Choroid plexus epithelial cell (primary cell): ENCODE measurements at regions not wholly inside any gene's neighbourhood (a gene's known extent, or its start where the extent isn't known, plus 50 kb on each side); places are given as distances from the start of the nearest gene placed in this dataset.

ENCODE experiments used
- DNase-seq: peaks from one replicate; pipeline ENCODE4 v3.0.0-alpha.2; 2010; ENCODE audit warnings: low read depth
- H3K4me3 ChIP-seq: 2 replicates; pipeline ENCODE4 v1.5.1; 2011; ENCODE audit warnings: low read depth, mild to moderate bottlenecking, control low read depth, low read length, moderate library complexity
- TF ChIP-seq, protein P1 (sequence below): conservative IDR thresholded peaks from 2 replicates; pipeline ENCODE4 v1.5.1; 2011; ENCODE audit warnings: low read depth, mild to moderate bottlenecking, control low read depth, inconsistent platforms, low read length, moderate library complexity

GRCh38 chr20:51326201-51326819, 216.2 kb downstream of the NFATC2 start:
- TF ChIP-seq, protein P1, sequence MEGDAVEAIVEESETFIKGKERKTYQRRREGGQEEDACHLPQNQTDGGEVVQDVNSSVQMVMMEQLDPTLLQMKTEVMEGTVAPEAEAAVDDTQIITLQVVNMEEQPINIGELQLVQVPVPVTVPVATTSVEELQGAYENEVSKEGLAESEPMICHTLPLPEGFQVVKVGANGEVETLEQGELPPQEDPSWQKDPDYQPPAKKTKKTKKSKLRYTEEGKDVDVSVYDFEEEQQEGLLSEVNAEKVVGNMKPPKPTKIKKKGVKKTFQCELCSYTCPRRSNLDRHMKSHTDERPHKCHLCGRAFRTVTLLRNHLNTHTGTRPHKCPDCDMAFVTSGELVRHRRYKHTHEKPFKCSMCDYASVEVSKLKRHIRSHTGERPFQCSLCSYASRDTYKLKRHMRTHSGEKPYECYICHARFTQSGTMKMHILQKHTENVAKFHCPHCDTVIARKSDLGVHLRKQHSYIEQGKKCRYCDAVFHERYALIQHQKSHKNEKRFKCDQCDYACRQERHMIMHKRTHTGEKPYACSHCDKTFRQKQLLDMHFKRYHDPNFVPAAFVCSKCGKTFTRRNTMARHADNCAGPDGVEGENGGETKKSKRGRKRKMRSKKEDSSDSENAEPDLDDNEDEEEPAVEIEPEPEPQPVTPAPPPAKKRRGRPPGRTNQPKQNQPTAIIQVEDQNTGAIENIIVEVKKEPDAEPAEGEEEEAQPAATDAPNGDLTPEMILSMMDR, result peak; percentile 83
- peak; percentile 80 for DNase-seq
- no peak overlapping the region for H3K4me3 ChIP-seq

DNA sequence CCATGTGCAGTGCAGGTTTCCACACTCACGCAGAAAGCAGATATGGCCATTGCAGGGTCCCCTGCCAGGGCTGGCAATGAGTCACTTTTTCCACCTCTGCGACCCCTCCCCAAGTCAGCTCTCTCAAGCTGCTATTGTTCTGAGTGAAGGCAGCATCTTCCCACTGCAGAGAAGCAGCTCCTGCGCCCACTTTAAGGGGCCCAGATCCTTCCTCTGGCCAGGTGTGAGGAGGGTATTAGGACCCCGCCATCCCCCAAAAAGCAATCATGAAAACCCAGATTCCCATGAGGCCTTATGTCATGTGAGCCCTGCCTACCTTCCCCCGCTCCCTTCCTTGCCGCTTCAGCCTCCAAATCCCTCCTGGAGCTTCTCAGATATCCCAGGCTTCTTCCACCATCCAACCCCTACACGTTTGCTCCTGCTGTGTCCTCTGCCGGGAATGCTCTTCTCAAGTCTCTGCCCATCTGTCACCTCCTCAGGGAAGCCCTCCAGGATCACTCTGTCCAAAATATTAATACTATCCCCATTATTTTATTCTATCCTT, 220.3 kb downstream of the NFATC2 start:
- H3K4me3 ChIP-seq, result no peak overlapping the region
- no peak for DNase-seq
- TF ChIP-seq, protein P1, result no peak

DNA sequence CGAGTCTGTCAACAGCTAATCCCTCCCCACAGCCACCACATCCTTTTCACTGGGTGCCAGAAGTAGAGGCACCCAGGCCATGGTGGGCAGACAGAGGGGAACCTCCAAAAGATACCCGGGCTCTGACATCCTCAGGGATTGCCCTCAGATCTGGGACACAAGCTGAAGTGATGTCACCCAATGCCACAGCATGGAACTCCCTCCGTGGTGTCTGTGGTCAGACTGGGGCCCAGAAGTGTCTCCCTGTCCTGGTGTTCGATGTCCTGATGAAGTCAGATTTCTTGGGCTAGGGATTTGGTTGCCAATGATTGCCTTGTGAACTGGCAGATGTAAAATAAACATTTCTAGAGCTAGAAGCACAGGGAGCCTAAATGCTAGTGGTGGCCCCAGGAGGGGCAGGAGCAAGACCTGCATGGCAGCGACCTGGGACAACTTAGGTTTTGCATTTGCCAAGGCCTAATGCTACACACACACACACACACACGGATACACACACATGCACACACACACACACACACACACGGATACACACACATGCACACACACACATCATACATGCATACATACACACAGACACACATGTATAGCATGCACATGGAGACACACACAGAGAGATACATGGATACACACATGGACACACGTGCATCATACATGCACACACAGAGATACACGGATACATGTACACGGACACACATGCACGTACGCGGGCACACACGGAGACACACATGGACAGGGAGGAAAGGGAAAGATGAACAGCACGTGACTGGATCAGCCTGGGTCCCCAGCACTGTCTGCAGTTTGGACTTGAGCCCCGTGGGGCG, 221.0 kb downstream of the NFATC2 start:
- DNase-seq, result no peak
- TF ChIP-seq, protein P1, result no peak
- H3K4me3 ChIP-seq, result no peak overlapping the region

GRCh38 chr20:51319522-51319921, 223.0 kb downstream of the NFATC2 start:
- no peak overlapping the region for H3K4me3 ChIP-seq
- TF ChIP-seq, protein P1, result no peak
- peak; percentile 49 for DNase-seq

GRCh38 chr20:51318058-51318949, 224.2 kb downstream of the NFATC2 start:
- DNase-seq, result peak; percentile 52
- TF ChIP-seq, protein P1, result peak; percentile 77
- no peak overlapping the region for H3K4me3 ChIP-seq

DNA sequence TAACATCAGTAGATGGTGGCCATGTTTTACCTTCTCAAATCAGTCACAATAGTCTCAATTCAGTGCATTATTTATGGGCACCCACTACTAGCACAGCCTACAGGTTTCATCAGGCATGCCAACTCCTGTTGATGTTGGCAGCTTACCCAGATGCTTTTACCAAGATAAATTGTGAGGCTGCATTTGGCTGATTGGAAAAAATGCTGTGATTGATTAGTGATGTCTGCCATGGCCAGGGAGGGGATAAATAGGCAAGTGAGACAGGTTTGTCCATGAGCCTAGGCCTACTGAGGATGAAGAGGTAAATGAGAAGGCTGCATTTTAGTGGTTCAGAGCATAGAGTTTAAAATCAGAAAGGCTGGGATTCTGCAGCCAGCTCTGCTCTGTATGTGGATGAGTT, 227.1 kb downstream of the NFATC2 start:
- no peak for DNase-seq
- H3K4me3 ChIP-seq, result no peak overlapping the region
- TF ChIP-seq, protein P1, result no peak
